GM21381 (cell line): ENCODE measurements at regions not wholly inside any gene's neighbourhood (a gene's known extent, or its start where the extent isn't known, plus 50 kb on each side); places are given as distances from the start of the nearest gene placed in this dataset.
"Not testable (repeated sequence)": the region's sequence is repeated elsewhere in the genome, so short reads cannot be mapped to it uniquely, and the experiment has no call there.

Experiments
- ATAC-seq: cut with Tn5 transposase; IDR thresholded peaks from one replicate; pipeline ENCODE4 v1.9.1; 2021; ENCODE audit warnings: mild to moderate bottlenecking, moderate library complexity; ENCODE audit not compliant: unreplicated experiment

DNA sequence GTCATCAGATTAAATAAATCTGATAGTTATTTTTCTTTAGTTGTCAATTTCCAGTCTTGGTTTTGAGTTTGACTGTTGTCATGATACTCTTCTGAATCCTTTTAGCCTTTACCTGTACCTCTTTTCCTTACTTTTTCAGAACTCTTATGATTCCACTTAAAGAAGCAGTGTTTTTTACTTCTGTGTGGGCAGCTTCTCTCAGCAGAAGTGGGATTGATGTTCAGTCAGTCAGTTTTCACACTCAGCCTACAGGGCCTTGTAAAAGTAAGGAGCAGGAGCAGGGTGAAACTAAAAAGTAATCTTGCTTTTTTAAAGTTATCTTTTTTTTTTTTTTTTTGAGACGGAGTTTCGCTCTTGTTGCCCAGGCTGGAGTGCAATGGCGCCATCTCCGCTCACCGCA, 75.1 kb downstream of the HAUS1 start:
- no peak for ATAC-seq

DNA sequence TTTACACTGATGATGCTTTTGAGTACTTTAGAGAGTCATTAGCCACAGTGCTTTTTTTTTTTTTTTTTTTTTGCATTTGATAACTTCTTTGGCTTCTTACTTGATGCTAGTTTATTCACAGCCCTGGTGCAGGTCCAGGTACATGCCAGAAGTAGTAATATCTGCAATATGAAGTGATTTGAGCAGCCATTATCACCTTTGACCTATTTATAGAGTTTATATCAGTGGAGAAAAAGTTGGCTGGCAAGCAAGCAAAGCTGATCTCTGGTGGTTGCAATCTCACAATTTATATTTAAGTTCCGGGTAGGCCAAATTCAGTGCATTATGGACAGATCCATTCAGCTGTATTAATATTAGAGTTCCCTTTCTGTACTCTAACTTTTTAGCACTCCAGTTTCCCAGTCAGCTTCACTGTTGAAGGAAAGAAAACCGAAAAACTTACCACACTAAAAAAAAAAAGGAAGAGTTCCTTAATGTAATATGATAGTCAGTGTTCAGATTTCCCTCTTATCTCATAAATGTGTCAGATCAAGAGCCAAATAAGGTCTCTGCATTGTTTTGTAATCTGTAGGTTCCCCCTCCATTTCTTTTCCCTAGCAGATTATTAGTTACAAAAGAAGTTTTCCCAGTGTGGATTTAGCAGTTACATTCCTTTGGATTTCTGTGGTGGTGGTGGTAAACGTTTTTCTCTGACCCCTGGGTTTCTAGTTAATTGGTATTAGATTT, 78.6 kb downstream of the HAUS1 start:
- no peak for ATAC-seq

DNA sequence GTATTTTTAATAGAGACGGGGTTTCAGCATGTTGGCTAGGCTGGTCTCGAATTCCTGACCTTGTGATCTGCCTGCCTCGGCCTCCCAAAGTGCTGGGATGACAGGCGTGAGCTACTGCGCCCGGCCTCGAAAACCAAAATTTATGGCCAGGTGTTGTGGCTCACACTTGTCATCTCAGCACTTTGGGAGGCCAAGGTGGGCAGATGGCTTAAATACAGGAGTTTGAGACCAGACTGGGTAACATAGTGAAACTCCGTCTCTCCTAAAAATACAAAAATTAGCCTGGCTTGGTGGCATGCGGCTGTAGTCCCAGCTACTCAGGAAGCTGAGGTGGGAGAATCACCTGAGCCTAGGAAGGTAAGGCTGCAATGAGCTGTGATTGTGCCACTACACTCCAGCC, 80.1 kb downstream of the HAUS1 start:
- not testable (repeated sequence) for ATAC-seq

DNA sequence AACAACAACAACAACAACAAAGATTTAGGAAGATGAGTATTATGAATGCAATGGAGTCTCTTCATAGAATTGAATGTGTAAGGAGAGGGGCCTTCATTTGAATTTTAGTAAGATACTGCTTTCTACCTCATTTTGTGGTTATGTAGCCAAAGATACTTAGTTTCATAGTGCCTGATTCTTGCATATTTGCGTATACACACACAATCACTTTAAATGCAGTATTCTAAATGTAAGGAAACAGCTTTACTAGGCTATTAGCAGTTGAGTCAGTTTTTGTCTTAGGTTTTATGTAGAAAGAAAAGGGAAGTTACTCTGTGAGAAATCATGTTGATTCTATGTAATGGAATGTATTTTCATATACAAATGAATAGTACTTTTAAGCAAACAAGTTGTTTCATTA, 80.5 kb downstream of the HAUS1 start:
- no peak for ATAC-seq

DNA sequence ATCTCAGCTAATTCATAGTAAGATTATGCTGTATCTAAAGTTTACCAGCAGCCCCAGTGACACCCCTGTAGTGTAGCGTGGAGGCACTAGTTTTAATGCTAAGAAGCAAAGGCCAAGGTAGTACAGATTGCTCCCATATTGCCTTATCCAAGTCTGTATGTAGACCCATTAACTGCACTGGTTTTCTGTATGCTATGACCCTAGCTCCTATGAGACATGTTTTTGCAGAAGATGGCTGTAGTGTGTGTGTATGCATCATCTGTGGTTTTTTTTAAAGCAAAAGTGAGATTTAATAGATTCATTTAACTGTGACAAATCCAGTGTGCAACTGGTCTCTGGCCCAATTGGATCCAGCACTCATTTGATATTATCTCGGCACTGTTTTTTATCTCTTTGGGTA, 86.5 kb downstream of the HAUS1 start:
- ATAC-seq, result no peak

DNA sequence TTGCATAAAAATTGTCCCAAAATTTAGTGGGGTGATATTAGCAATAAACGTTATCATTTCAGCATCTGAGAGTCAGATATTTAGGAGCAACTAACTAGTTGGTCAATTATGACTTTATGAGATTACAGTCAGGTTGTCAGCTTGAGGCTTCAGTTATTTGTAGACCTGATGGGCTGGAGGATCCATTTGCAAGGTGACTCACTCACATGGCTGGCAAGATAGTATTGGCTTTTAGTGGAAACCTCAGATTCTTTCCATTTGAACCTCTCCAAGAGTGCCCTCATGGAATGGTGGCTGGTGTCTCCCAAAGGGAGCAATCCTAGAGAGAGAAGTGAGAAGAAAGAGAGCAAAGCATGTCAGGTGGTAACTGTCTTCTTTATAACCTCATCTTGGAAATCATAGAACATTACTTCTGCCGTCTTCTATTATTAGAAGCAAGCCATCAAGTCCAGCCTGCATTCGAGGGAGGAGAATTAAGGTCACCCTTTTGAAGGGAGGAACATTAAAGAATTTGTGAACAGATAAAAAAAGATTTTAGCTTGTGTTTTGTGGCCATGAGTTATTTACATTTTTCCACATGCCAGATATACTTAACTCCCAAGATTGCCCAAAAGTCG, 92.5 kb downstream of the HAUS1 start:
- no peak for ATAC-seq

DNA sequence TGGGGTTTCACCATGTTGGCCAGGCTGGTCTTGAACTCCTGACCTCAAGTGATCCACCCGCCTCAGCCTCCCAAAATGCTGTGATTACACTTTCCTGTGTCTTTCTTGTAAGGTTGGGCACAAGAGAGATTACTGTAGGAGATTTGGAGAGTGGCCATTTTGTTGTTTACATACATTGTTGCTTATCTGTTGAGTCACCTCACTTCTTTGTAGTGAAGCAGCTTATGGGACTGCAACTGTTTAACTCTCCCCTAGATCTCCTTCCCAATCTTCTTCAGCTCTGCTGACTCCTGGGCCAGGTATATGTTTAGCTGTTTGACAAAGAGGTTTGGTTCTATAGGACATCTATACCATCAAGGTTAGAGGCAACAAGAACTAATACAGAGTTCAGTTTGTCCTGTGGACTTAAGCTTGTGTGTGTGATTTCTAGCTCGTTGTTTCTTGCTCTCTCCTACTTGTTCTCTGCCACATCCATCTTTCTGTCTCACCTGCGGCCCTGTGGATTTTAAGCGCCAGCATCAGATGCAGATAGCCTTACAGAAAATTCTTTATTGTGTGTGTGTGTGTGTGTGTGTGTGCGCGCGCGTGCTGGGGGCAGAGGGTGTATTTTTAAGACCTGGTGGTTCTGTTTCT, 95.4 kb downstream of the HAUS1 start:
- ATAC-seq, result no peak

DNA sequence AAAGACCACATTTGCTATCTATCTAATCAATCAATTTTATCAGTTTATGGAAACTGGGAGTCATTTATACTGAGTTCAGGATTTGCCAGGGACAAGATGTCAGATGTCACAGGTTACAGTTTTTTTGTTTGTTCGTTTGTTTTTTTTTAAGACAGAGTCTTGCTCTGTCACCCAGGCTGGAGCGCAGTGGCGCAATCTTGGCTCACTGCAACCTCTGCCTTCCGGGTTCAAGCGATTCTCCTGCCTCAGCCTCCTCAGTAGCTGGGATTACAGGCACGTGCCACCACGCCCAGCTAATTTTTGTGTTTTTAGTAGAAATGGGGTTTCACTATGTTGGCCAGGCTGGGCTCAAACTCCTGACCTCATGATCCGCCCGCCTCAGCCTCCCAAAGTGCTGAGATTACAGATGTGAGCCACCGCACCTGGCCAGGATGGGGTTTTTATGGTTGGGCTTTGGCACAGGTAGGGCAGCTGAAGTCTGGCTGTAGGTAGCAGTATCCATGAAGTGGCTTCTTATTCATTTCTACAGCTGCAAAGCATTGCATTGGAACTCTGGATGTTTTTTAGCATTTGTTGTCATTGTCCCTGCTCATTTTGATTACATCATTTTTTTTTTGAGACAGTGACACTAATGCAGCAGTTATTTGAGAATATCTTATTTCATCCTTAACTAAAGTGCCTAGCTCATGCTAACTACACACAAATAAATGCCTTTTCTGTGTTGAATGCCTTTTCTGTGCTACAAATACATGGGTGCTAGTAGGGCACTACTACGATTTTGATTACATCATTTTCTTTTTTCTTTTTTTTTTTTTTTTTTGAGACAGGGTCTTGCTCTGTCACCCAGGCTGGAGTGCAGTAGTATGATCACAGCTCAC, 96.2 kb downstream of the HAUS1 start:
- not testable (repeated sequence) for ATAC-seq

DNA sequence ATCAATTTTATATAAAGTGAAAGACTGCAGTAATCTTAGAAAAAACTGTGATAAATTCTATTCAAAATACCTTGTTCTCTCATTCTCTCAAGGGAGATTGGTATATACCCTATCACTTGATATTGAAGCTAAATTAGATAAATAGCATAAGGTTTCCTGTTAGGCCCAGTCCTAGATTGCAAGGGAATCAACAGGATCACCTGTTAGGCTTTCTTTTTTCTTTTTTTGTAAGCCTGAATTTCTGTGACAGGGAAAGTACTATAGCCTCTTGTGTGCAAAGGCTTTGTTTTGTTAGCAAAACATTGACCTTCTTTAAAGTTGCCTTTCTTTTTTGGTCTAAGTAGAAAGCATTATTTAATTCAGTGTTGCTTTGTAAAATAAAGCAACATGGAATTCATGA, 100.0 kb downstream of the HAUS1 start:
- no peak for ATAC-seq

DNA sequence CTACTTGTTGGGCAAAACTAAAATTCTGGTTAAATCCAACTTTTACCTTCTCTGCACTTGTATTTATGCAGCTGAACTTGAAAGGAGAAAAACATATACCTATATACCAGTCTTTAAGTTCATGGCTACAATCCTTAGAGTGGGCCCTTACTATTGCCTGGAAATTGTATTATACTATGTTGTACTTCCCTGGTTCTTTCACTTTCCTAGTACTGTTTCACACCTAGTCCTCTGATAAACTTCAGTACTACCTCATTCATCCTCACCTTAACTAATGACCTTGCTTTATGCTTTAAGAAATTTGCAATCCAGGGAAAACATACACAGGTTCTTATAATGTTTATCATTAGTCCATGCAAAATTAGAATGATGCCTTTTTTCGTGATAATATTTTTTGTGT, 103.8 kb downstream of the HAUS1 start:
- no peak for ATAC-seq

DNA sequence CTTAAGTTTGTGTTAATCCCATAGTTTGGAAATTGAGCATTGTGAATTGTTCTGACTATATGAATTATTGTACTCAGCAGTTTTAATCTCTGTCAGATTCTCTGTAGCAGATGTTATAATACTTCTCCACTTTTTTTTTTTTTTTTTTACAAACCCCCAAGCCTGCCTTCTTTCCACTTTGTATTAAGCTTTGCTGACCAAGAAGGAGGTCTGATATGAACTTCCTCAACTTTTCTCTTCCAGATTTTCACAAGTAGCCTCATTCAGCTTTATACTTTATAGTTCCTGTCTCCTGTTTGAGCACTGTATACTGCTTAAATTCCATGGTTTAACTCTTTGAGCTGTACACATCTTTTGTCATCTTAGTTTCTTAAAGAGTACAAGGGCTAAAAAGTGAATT, 105.0 kb downstream of the HAUS1 start:
- ATAC-seq, result no peak

DNA sequence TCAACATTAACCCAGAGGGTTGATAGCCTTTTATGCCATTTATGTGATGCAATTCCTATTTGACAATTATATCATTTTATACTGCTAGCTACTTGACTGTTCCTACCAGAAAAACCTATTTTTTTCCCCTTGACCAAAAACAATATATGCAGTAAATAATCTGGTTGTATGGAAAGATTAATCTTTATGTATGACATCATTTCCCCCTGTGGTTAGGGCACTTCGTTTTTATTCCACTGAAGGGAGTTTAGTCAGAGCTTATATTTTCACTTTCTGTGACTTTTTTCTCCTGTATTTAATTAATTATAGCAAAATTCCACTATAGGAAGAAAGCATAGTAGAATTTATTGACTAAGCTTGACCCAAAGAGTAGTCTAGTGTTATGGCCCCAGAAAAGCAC, 107.6 kb downstream of the HAUS1 start:
- peak; percentile 47 for ATAC-seq

DNA sequence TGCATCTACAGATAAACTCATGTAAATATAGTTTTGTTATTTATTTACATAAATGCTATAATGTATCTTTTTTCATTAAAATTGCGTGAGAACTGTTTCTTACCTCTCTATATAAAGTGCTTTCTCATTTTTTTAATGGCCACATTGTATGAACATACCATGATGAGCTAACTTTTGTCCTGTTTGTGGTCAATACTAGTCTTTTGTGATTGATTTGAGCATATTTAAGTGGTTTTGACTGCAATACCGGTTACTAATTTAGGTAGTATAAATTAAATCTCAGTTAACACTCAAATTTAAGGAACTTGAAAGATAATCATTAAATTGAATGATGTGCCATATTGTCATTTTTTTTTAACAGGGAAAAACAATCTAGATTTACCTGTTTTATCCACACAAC, 108.2 kb downstream of the HAUS1 start:
- ATAC-seq, result no peak

DNA sequence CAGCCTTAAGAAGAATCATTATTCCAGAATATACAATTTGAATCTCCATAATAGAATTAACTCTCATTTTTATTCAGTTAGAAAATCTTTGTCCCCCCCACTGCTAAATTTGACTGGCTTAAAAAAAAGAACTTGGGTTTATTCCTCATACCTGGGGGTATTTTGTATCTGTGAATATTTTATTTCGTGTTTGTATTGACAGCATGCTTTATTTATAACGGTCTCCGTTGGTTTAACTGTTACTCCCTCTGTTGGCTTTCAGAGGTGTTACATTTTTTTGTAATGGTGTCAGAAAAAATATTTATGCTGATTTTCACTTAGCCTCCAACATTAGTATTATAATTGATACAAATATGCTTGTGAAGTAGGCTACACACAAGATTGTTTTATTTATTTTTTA, 109.1 kb downstream of the HAUS1 start:
- ATAC-seq, result no peak

DNA sequence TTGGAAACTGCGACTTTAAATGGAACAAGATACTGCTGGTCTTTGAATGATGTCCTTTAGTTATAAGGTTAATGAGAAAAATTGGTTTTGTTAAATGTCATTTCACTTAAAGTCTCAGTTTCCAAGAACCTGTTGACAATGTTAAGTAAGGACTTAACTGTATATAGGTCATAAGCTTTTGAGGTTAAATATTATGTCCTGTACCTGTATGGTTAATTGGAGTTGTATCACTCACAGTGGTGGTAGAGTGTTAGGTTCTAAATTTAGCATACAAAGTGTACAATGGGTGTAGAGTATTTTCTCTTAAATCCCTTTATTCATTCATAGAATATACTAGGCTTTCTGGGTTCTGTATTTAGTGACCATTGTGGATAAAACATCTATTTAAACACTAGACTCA, 110.2 kb downstream of the HAUS1 start:
- no peak for ATAC-seq

DNA sequence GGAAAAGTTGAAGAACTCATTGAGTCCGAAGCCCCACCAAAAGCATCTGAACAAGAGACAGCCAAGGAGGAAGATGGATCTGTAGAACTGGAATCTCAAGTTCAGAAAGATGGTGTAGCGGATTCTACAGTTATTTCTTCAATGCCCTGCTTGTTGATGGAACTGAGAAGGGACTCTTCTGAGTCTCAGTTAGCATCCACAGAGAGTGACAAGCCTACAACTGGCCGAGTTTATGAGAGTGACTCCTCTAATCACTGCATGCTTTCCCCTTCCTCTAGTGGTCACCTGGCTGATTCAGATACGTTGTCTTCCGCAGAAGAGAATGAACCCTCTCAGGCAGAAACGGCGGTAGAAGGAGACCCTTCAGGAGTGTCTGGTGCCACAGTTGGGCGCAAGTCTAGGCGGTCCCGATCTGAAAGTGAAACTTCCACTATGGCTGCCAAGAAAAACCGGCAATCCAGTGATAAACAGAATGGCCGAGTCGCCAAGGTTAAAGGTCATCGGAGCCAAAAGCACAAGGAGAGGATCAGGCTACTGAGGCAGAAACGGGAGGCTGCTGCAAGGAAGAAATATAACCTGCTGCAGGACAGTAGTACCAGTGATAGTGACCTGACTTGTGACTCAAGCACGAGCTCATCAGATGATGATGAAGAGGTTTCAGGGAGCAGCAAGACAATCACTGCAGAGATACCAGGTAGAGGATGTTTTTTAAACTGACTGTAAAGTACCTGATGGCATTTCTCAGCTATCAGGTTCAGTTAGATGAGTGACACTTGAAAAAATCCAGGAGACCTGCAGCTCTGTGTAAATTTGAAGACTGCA, 111.9 kb downstream of the HAUS1 start:
- no peak for ATAC-seq

DNA sequence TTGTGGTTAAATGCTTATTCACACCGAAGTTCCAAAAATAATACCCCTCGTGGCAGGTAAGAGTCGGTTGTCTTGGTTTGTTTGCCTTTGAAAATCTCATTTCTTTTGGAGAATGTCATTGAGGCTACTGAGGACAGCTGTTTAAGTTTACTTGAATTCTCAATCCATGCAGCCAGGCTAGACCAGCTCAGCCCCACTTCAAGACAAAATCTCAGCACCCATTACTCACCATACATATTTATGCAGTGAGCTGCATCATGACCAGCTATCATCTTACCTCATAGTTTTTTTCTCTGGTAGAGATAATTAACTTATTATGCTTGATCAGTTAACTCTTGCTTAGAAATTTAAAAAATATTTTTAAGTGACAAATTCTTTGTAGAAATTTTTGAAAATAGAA, 115.9 kb downstream of the HAUS1 start:
- ATAC-seq, result no peak

DNA sequence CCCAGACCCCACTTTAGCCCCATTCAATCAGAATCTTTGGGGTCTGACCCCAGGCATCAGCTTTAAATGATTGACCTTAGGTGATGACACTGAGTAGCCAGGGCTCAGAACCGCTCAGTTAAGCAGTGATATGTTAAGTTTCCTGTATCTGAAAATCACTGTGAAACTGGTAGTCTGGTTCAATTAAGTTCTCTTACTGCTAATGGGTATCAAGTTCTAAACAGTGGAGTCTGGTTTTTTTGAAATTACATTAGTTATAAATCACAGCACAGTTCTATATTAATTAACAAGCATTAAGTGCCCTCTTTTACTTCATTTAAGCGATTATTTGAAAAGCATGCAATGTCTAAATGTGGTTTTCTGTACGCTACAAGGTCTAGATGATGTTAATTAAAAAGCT, 117.9 kb downstream of the HAUS1 start:
- ATAC-seq, result no peak

DNA sequence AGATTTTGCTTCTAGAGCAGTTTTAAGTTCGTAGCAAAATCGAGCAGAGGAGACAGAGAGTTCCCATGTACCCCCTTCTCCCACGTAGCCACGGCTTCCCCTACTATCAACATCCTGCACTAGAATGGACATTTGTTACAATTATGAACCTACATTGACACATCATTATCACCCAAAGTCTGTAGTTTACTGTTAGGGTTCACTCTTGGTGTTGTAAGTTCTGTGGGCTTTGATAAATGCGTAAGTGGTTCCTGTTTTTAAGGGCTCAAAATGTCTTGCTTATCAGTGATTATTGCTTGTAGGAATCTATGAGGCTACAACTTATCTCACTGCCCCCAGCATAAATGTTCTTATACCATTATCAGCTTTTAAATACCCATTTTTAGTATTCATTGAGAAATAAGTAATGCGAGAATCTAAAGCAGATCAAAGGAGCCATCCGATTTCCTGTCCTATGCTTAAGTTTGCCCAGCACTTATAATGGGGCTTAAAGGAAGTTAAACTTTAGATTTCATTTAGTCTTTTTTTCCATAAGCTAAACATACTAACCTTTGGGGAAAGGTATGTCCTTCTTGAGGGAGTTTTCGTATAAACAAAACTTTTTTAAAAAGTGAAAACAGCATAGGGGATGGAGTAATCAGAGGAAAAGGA, 118.7 kb downstream of the HAUS1 start:
- no peak for ATAC-seq

DNA sequence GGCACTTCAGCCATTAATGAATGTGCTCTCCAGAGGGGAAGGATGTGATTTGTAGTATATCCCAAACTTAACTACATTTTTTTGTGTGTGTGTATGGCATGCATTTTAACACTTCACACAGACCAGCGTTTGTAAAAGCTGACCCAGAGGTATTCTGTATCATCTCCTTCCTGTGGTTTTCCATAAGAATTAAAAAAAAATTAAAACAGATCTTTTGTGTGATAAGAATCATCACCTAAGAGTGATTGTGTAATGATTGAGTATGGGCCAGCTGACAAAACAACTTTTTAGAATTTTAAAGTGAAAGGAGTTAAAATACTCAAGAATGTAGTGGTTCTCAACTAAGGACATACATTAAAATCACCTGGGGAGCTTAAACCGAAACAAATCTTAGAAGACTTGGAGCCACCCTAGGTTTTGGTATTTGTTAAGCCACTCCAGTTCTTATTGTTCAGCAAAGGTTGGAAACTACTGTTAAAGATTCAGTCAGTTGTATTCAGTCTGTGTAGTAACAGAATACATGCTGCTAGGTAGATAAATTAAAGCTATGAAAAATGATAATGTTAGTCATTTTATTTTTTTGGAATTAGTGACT, 120.1 kb downstream of the HAUS1 start:
- no peak for ATAC-seq
